CD14-positive monocyte (primary cell): ENCODE measurements at regions not wholly inside any gene's neighbourhood (a gene's known extent, or its start where the extent isn't known, plus 50 kb on each side); places are given as distances from the start of the nearest gene placed in this dataset.

Source experiments
- DNase-seq, 3 donors: peaks; one replicate each; pipeline ENCODE4 v3.0.0-alpha.2; 2011 to 2022
- H2AFZ ChIP-seq: 2 replicates; pipeline ENCODE4 v1.6.0; 2012; ENCODE audit warnings: mild to moderate bottlenecking, low read depth, low read length, inconsistent platforms; ENCODE audit not compliant: insufficient read depth, poor library complexity, severe bottlenecking
- H3K27ac ChIP-seq, 2 donors: 1 replicate in 1 of 2; 2 replicates in 1 of 2; pipeline ENCODE4 v1.5.1; 2012 to 2013; ENCODE audit warnings: low read length in 2 of 2, control low read depth in 1 of 2, inconsistent platforms in 1 of 2, low read depth in 1 of 2, mild to moderate bottlenecking in 1 of 2
- H3K27me3 ChIP-seq, 2 donors: one replicate each; pipeline versions ENCODE4 v1.6.0 to v1.6.1; 2011 to 2013; ENCODE audit warnings: low read length in 2 of 2; ENCODE audit not compliant: control insufficient read depth in 2 of 2, insufficient read depth in 2 of 2
- H3K36me3 ChIP-seq, 2 donors: replicated peaks in 1 of 2; 1 replicate in 1 of 2; 2 replicates in 1 of 2; pipeline versions ENCODE4 v1.5.1 to v1.6.1; 2012 to 2013; ENCODE audit warnings: low read length in 2 of 2, control low read depth in 1 of 2, inconsistent platforms in 1 of 2, mild to moderate bottlenecking in 1 of 2; ENCODE audit not compliant: insufficient read depth in 2 of 2, control insufficient read depth in 1 of 2
- H3K4me1 ChIP-seq, 2 donors: 1 replicate in 1 of 2; 2 replicates in 1 of 2; pipeline versions ENCODE4 v1.5.1 to v1.6.1; 2012 to 2013; ENCODE audit warnings: low read length in 2 of 2, control low read depth in 1 of 2, inconsistent platforms in 1 of 2, mild to moderate bottlenecking in 1 of 2, moderate library complexity in 1 of 2; ENCODE audit not compliant: insufficient read depth in 2 of 2, control insufficient read depth in 1 of 2
- H3K4me2 ChIP-seq: replicated peaks from 2 replicates; pipeline ENCODE3; 2012; ENCODE audit warnings: low read length, moderate library complexity, mild to moderate bottlenecking; ENCODE audit not compliant: poor library complexity, severe bottlenecking; ENCODE audit errors: extremely low read depth
- H3K4me3 ChIP-seq, 3 experiments: fragments of 200-600 bp in 1 of 3; sonication (generic) in 1 of 3; replicated peaks in 1 of 3; 1 replicate in 2 of 3; 2 replicates in 1 of 3; pipeline ENCODE4 v1.5.1; 2011 to 2013; ENCODE audit warnings: low read length in 3 of 3, mild to moderate bottlenecking in 3 of 3, control low read depth in 2 of 3, low read depth in 2 of 3, inconsistent platforms in 1 of 3, moderate library complexity in 1 of 3
- H3K79me2 ChIP-seq: 2 replicates; pipeline ENCODE4 v1.6.0; 2012; ENCODE audit warnings: mild to moderate bottlenecking, control low read depth, inconsistent platforms, low read length, moderate library complexity; ENCODE audit not compliant: insufficient read depth
- H3K9ac ChIP-seq: 2 replicates; pipeline ENCODE4 v1.6.0; 2017; ENCODE audit warnings: low read length, mild to moderate bottlenecking; ENCODE audit not compliant: insufficient read depth, poor library complexity, severe bottlenecking
- H3K9me3 ChIP-seq, 2 donors: replicated peaks in 1 of 2; 1 replicate in 1 of 2; 2 replicates in 1 of 2; pipeline versions ENCODE4 v1.5.1 to v1.6.1; 2012 to 2013; ENCODE audit warnings: low read length in 2 of 2, control low read depth in 1 of 2; ENCODE audit not compliant: control insufficient read depth in 1 of 2, insufficient read depth in 1 of 2
- H4K20me1 ChIP-seq: 2 replicates; pipeline ENCODE4 v1.6.0; 2012; ENCODE audit warnings: mild to moderate bottlenecking, low read length, control low read depth, moderate library complexity; ENCODE audit not compliant: insufficient read depth
- H3K27ac Mint-ChIP-seq, 7 donors: one replicate each; pipeline ENCODE4 v1.8.0; 2020; ENCODE audit warnings: mild to moderate bottlenecking in 7 of 7, mixed read lengths in 7 of 7, moderate library complexity in 6 of 7, inconsistent platforms in 2 of 7
- H3K27me3 Mint-ChIP-seq, 3 donors: one replicate each; pipeline ENCODE4 v1.8.0; 2021 to 2022; ENCODE audit warnings: low read depth in 3 of 3, mild to moderate bottlenecking in 3 of 3, mixed read lengths in 3 of 3, moderate library complexity in 3 of 3, inconsistent platforms in 1 of 3
- H3K36me3 Mint-ChIP-seq, 2 donors: one replicate each; pipeline ENCODE4 v1.8.0; 2020; ENCODE audit warnings: mixed read lengths in 2 of 2, inconsistent platforms in 1 of 2, mild to moderate bottlenecking in 1 of 2
- H3K4me1 Mint-ChIP-seq: one replicate; pipeline ENCODE4 v1.8.0; 2020; ENCODE audit warnings: mild to moderate bottlenecking, mixed read lengths
- H3K4me3 Mint-ChIP-seq, 2 donors: one replicate each; pipeline ENCODE4 v1.8.0; 2020; ENCODE audit warnings: mild to moderate bottlenecking in 2 of 2, mixed read lengths in 2 of 2, moderate library complexity in 1 of 2
- H3K9me3 Mint-ChIP-seq, 7 donors: one replicate each; pipeline ENCODE4 v1.8.0; 2020 to 2022; ENCODE audit warnings: mixed read lengths in 7 of 7, mild to moderate bottlenecking in 6 of 7, moderate library complexity in 6 of 7, inconsistent platforms in 2 of 7
- CTCF ChIP-seq: fragments of 200-600 bp; IDR thresholded peaks from one replicate; pipeline ENCODE4 v1.8.0; 2022; ENCODE audit warnings: antibody characterized with exemption, mild to moderate bottlenecking
- whole genome bisulfite sequencing: methylation state at CpG from one replicate; pipeline ENCODE4 v1.1.5; 2013; ENCODE audit warnings: missing lambda C conversion rate; ENCODE audit not compliant: insufficient coverage; 5-methylcytosine and 5-hydroxymethylcytosine counted together
- intact Hi-C, 2 donors: fragments of 100-400 bp; cut with micrococcal nuclease; formaldehyde crosslinking; loops; one replicate each; pipeline versions ENCODE4 v1.15.0 to v1.15.1; 2023

GRCh38 chr16:7887316-7887715, 554.7 kb downstream of the RBFOX1 start:
- no peak overlapping the region for H3K4me3 ChIP-seq
- H4K20me1 ChIP-seq = no peaks in the 10 kb centered on the region
- H3K9ac ChIP-seq = no peak overlapping the region
- H3K27me3 ChIP-seq = no peaks in the 10 kb centered on the region
- H2AFZ ChIP-seq = no peak overlapping the region
- no peak overlapping the region for H3K4me2 ChIP-seq
- H3K9me3 ChIP-seq = no peaks in the 10 kb centered on the region
- DNase-seq = no peak
- H3K36me3 ChIP-seq = no peaks in the 10 kb centered on the region
- no peaks in the 10 kb centered on the region for H3K79me2 ChIP-seq
- H3K27ac ChIP-seq = no peak overlapping the region
- no peaks in the 10 kb centered on the region for H3K4me1 Mint-ChIP-seq
- H3K9me3 Mint-ChIP-seq = peaks cover 0 to 3% (median 0%) of the 10 kb centered on the region in 7 donors
- no peak for TF ChIP-seq CTCF
- no peaks in the 10 kb centered on the region for H3K36me3 Mint-ChIP-seq
- intact Hi-C loops = no loop called here
- H3K27ac Mint-ChIP-seq = no peak overlapping the region
- no peak overlapping the region for H3K4me3 Mint-ChIP-seq
- 50% methylated on average over 1 of the region's 2 CpGs for whole genome bisulfite sequencing
- H3K4me1 ChIP-seq = no peaks in the 10 kb centered on the region
- H3K27me3 Mint-ChIP-seq = no peaks in the 10 kb centered on the region

GRCh38 chr16:7871979-7872378, 539.3 kb downstream of the RBFOX1 start:
- Histone ChIP-seq H3K79me2 (no peaks in the 10 kb centered on the region), H3K36me3 (no peaks in the 10 kb centered on the region), H3K4me3 (no peak overlapping the region), H2AFZ (no peak overlapping the region), H3K9me3 (no peaks in the 10 kb centered on the region), H3K4me1 (no peaks in the 10 kb centered on the region), H3K27me3 (no peaks in the 10 kb centered on the region), H3K9ac (no peak overlapping the region), H4K20me1 (no peaks in the 10 kb centered on the region), H3K27ac (no peak overlapping the region), H3K4me2 (no peak overlapping the region)
- intact Hi-C loops = no loop called here
- Mint-ChIP-seq H3K4me1 (no peaks in the 10 kb centered on the region), H3K4me3 (no peak overlapping the region), H3K36me3 (no peaks in the 10 kb centered on the region), H3K27me3 (no peaks in the 10 kb centered on the region), H3K9me3 (peaks cover 0 to 9% (median 1%) of the 10 kb centered on the region in 7 donors), H3K27ac (no peak overlapping the region)
- no peak for TF ChIP-seq CTCF
- DNase-seq = no peak
- 71% methylated on average over 2 of the region's 2 CpGs for WGBS
